SK-N-SH treated with all-trans-retinoic acid at 6 μM for 48 hours (cell line): ENCODE measurements at regions not wholly inside any gene's neighbourhood (a gene's known extent, or its start where the extent isn't known, plus 50 kb on each side); places are given as distances from the start of the nearest gene placed in this dataset.

Experiments used
- ATAC-seq: fragments of 200-7000 bp; cut with Tn5 transposase; 3 replicates; pipeline ENCODE4 v1.9.1; 2020; ENCODE audit warnings: mild to moderate bottlenecking, moderate library complexity
- BACH2 ChIP-seq: fragments of 250-450 bp; sonication (Bioruptor Pico); IDR thresholded peaks from 2 replicates; pipeline ENCODE4 v1.9.0; 2021; ENCODE audit warnings: mild to moderate bottlenecking, borderline replicate concordance
- CREB5 ChIP-seq: fragments of 250-450 bp; sonication (Bioruptor Pico); IDR thresholded peaks from 2 replicates; pipeline ENCODE4 v1.5.1; 2020; ENCODE audit warnings: low read depth, mild to moderate bottlenecking, moderate library complexity
- CSDC2 ChIP-seq: fragments of 250-450 bp; sonication (Bioruptor Pico); IDR thresholded peaks from 2 replicates; pipeline ENCODE4 v1.5.0; 2020; ENCODE audit warnings: mild to moderate bottlenecking, moderate library complexity
- CSRNP3 ChIP-seq: fragments of 250-450 bp; sonication (Bioruptor Pico); IDR thresholded peaks from 2 replicates; pipeline ENCODE4 v1.5.1; 2021; ENCODE audit warnings: mild to moderate bottlenecking, moderate library complexity
- ESRRG ChIP-seq: fragments of 250-450 bp; sonication (Bioruptor Pico); IDR thresholded peaks from 2 replicates; pipeline ENCODE4 v1.6.1; 2021; ENCODE audit warnings: mild to moderate bottlenecking
- GLIS3 ChIP-seq: fragments of 250-450 bp; sonication (Bioruptor Pico); IDR thresholded peaks from 2 replicates; pipeline ENCODE4 v1.5.0; 2020; ENCODE audit warnings: mild to moderate bottlenecking, moderate library complexity
- OSR1 ChIP-seq: fragments of 250-450 bp; sonication (Bioruptor Pico); IDR thresholded peaks from 2 replicates; pipeline ENCODE4 v1.8.0; 2022; ENCODE audit warnings: moderate library complexity, mild to moderate bottlenecking, inconsistent platforms
- PATZ1 ChIP-seq: fragments of 250-450 bp; sonication (Bioruptor Pico); IDR thresholded peaks from 2 replicates; pipeline ENCODE4 v1.8.0; 2020; ENCODE audit warnings: mild to moderate bottlenecking, moderate library complexity, borderline replicate concordance
- POU6F1 ChIP-seq: fragments of 250-450 bp; sonication (Bioruptor Pico); IDR thresholded peaks from 2 replicates; pipeline ENCODE4 v1.8.0; 2021; ENCODE audit warnings: low read depth, mild to moderate bottlenecking, moderate library complexity, borderline replicate concordance
- PPARA ChIP-seq: fragments of 250-450 bp; sonication (Bioruptor Pico); IDR thresholded peaks from 2 replicates; pipeline ENCODE4 v1.5.0; 2020; ENCODE audit warnings: mild to moderate bottlenecking, borderline replicate concordance
- TCF4 ChIP-seq: fragments of 250-450 bp; sonication (Bioruptor Pico); IDR thresholded peaks from 2 replicates; pipeline ENCODE4 v1.8.0; 2021; ENCODE audit warnings: mild to moderate bottlenecking, moderate library complexity, borderline replicate concordance
- TOX ChIP-seq: fragments of 250-450 bp; sonication (Bioruptor Pico); IDR thresholded peaks from 2 replicates; pipeline ENCODE4 v1.8.0; 2021; ENCODE audit warnings: mild to moderate bottlenecking, moderate library complexity, borderline replicate concordance
- TSHZ2 ChIP-seq: fragments of 250-450 bp; sonication (Bioruptor Pico); IDR thresholded peaks from 2 replicates; pipeline ENCODE4 v1.5.0; 2020; ENCODE audit warnings: mild to moderate bottlenecking, moderate library complexity
- ZFP3 ChIP-seq: fragments of 250-450 bp; sonication (Bioruptor Pico); IDR thresholded peaks from 2 replicates; pipeline ENCODE4 v1.5.0; 2020; ENCODE audit warnings: mild to moderate bottlenecking, moderate library complexity
- ZFP30 ChIP-seq: fragments of 450-650 bp; formaldehyde crosslinking; IDR thresholded peaks from 2 replicates; pipeline ENCODE4 v1.5.0; 2022; ENCODE audit warnings: mild to moderate bottlenecking, moderate library complexity
- ZNF565 ChIP-seq: fragments of 450-650 bp; formaldehyde crosslinking; conservative IDR thresholded peaks from 2 replicates; pipeline ENCODE4 v1.5.0; 2020; ENCODE audit warnings: low read depth, mild to moderate bottlenecking, moderate library complexity
- ZNF70 ChIP-seq: fragments of 450-650 bp; formaldehyde crosslinking; IDR thresholded peaks from 2 replicates; pipeline ENCODE4 v1.5.0; 2020; ENCODE audit warnings: mild to moderate bottlenecking, moderate library complexity
- ZNF8 ChIP-seq: fragments of 450-650 bp; formaldehyde crosslinking; IDR thresholded peaks from 2 replicates; pipeline ENCODE4 v1.5.0; 2020; ENCODE audit warnings: mild to moderate bottlenecking, moderate library complexity

- ATAC-seq = no peak
- no peak for TF ChIP-seq ZFP30
- TF ChIP-seq ZNF565 (CRISPR knock-in tag) = no peak
- TF ChIP-seq GLIS3 (CRISPR knock-in tag) = no peak
Observed at GRCh38 chr2:198817536-198817935, 640.2 kb downstream of the SATB2 start.

- no peak for ATAC-seq
Observed at GRCh38 chr2:198815626-198816025, 642.1 kb downstream of the SATB2 start.

More at GRCh38 chr2:198815626-198816025, 642.1 kb downstream of the SATB2 start:
- no peak for TF ChIP-seq TSHZ2 (CRISPR knock-in tag)
- no peak for TF ChIP-seq CSDC2 (CRISPR knock-in tag)
- no peak for TF ChIP-seq TOX (CRISPR knock-in tag)
- no peak for TF ChIP-seq OSR1
- no peak for TF ChIP-seq CREB5 (CRISPR knock-in tag)
- TF ChIP-seq PATZ1 (CRISPR knock-in tag) = no peak
- TF ChIP-seq ZNF8 (CRISPR knock-in tag) = no peak
- TF ChIP-seq GLIS3 (CRISPR knock-in tag) = no peak
- no peak for TF ChIP-seq ZNF70 (CRISPR knock-in tag)
- TF ChIP-seq POU6F1 = no peak
- TF ChIP-seq ZFP30 = no peak
- TF ChIP-seq PPARA = no peak
- TF ChIP-seq CSRNP3 = no peak
- TF ChIP-seq ESRRG (CRISPR knock-in tag) = no peak
- TF ChIP-seq ZFP3 (CRISPR knock-in tag) = no peak
- TF ChIP-seq BACH2 (CRISPR knock-in tag) = no peak
- no peak for TF ChIP-seq ZNF565 (CRISPR knock-in tag)
- no peak for TF ChIP-seq TCF4 (CRISPR knock-in tag)
